MM.1S (cell line): ENCODE measurements at regions not wholly inside any gene's neighbourhood (a gene's known extent, or its start where the extent isn't known, plus 50 kb on each side); places are given as distances from the start of the nearest gene placed in this dataset.
"Not testable (repeated sequence)": the region's sequence is repeated elsewhere in the genome, so short reads cannot be mapped to it uniquely, and the experiment has no call there.

Source experiments
- DNase-seq: peaks from one replicate; pipeline ENCODE4 v3.0.0-alpha.2; 2015
- H2AFZ ChIP-seq: fragments of 300-600 bp; sonication (generic); 2 replicates; pipeline ENCODE4 v1.6.0; 2016; ENCODE audit warnings: antibody characterized with exemption, low read length
- H3F3A ChIP-seq: fragments of 300-600 bp; sonication (generic); 2 replicates; pipeline ENCODE4 v1.6.1; 2016; ENCODE audit warnings: mild to moderate bottlenecking, antibody characterized with exemption, low read length, moderate library complexity, mixed read lengths; ENCODE audit not compliant: insufficient read depth
- H3K27ac ChIP-seq: fragments of 300-600 bp; sonication (generic); 2 replicates; pipeline ENCODE4 v1.5.1; 2016; ENCODE audit warnings: mild to moderate bottlenecking, low read length
- H3K27me3 ChIP-seq: fragments of 300-600 bp; sonication (generic); replicated peaks from 2 replicates; pipeline ENCODE4 v1.6.0; 2016; ENCODE audit warnings: low read length; ENCODE audit not compliant: insufficient read depth
- H3K36me3 ChIP-seq: fragments of 300-600 bp; sonication (generic); replicated peaks from 2 replicates; pipeline ENCODE4 v1.6.1; 2016; ENCODE audit warnings: mild to moderate bottlenecking, low read length, mixed read lengths; ENCODE audit not compliant: insufficient read depth
- H3K4me1 ChIP-seq: fragments of 300-600 bp; sonication (generic); 2 replicates; pipeline ENCODE4 v1.6.1; 2016; ENCODE audit warnings: low read length, mixed read lengths
- H3K4me2 ChIP-seq: fragments of 300-600 bp; sonication (generic); 2 replicates; pipeline ENCODE4 v1.6.0; 2016; ENCODE audit warnings: low read depth, low read length
- H3K4me3 ChIP-seq: fragments of 300-600 bp; sonication (generic); 2 replicates; pipeline ENCODE4 v1.5.1; 2016; ENCODE audit warnings: low read length, mixed read lengths
- H3K79me2 ChIP-seq: fragments of 300-600 bp; sonication (generic); 2 replicates; pipeline ENCODE4 v1.6.1; 2016; ENCODE audit warnings: mixed run types, low read length, mixed read lengths
- H3K9ac ChIP-seq: fragments of 300-600 bp; sonication (generic); 2 replicates; pipeline ENCODE4 v1.6.1; 2016; ENCODE audit warnings: low read length, mixed read lengths
- H3K9me2 ChIP-seq: fragments of 300-600 bp; sonication (generic); replicated peaks from 2 replicates; pipeline ENCODE4 v1.6.1; 2016; ENCODE audit warnings: mild to moderate bottlenecking, low read length, mixed read lengths; ENCODE audit not compliant: insufficient read depth
- H3K9me3 ChIP-seq: fragments of 300-600 bp; sonication (generic); replicated peaks from 2 replicates; pipeline ENCODE4 v1.6.1; 2016; ENCODE audit warnings: mild to moderate bottlenecking, low read length, mixed read lengths; ENCODE audit not compliant: insufficient read depth
- H4K20me1 ChIP-seq: fragments of 300-600 bp; sonication (generic); 2 replicates; pipeline ENCODE4 v1.6.1; 2016; ENCODE audit warnings: mild to moderate bottlenecking, low read length, moderate library complexity, mixed read lengths; ENCODE audit not compliant: insufficient read depth
- CTCF ChIP-seq: fragments of 300-600 bp; sonication (generic); IDR thresholded peaks from 2 replicates; pipeline ENCODE4 v1.5.1; 2016; ENCODE audit warnings: antibody characterized with exemption, low read length, mixed read lengths
- EZH2 ChIP-seq: fragments of 300-600 bp; sonication (generic); optimal IDR thresholded peaks from 2 replicates; pipeline ENCODE3; 2017; ENCODE audit warnings: low read depth, mild to moderate bottlenecking, antibody characterized with exemption, low read length, mixed read lengths
- EZH2phosphoT487 ChIP-seq: fragments of 300-600 bp; sonication (generic); IDR thresholded peaks from 2 replicates; pipeline ENCODE4 v1.6.1; 2018; ENCODE audit warnings: antibody characterized with exemption, low read length

DNA sequence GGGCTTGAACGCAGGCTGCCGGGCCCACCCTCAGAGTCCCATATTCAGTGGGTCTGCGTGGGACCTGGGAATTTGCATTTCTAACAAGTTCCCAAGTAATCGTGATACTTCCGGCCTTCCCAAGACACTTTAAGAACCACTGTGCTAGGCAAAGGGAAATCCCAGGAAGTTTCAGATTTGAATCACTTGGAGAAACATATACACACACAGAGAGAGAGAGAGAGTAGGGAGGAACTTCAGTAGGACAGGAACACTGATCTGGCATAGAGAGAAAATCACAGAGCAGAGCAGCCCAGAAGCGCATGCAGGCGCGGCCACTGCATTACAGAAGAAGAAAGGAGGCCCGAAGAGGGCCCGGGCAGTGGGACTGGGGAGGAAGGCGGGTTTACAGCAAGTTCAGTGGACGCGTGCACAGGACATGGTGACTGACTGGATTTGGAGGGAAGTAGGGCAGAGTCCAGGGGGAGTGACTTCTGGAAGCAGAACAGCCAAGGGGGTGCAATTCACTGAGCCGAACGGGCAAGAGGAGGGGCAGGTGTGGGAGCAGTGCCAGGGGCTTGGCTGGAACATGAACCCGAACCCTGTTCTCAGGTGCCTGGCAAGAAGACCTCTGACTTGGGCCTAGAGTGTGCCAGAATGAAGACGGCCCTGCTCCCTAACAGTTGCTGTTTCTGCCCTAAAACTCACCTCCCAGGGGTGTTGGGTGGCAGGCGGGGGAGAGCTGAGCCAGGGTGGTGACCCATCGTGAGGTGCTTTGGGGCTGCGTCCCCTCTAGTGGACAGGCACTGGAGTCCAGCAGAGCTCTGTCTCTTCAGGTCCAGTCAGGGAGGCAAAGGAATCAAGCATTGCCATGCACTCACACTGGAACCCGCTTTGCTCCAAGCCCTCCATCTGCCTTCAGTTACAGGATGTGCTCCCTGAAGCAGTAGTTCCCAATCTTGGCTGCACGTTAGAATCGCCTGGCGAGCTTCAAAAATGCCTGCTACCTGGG is 101.3 kb upstream of the HES1 start:
- TF ChIP-seq EZH2, result no peak
- Histone ChIP-seq H3K27me3 (no peaks in the 10 kb centered on the region), H3K9me2 (no peaks in the 10 kb centered on the region), H3K9ac (no peak overlapping the region), H3K4me3 (no peak overlapping the region), H3K4me1 (peaks cover 8% of the 10 kb centered on the region), H2AFZ (no peak overlapping the region), H3K79me2 (no peaks in the 10 kb centered on the region), H3K9me3 (no peaks in the 10 kb centered on the region), H3K36me3 (no peaks in the 10 kb centered on the region), H3K27ac (no peak overlapping the region), H3K4me2 (no peak overlapping the region), H3F3A (no peaks in the 10 kb centered on the region), H4K20me1 (no peaks in the 10 kb centered on the region)
- DNase-seq, result no peak

DNA sequence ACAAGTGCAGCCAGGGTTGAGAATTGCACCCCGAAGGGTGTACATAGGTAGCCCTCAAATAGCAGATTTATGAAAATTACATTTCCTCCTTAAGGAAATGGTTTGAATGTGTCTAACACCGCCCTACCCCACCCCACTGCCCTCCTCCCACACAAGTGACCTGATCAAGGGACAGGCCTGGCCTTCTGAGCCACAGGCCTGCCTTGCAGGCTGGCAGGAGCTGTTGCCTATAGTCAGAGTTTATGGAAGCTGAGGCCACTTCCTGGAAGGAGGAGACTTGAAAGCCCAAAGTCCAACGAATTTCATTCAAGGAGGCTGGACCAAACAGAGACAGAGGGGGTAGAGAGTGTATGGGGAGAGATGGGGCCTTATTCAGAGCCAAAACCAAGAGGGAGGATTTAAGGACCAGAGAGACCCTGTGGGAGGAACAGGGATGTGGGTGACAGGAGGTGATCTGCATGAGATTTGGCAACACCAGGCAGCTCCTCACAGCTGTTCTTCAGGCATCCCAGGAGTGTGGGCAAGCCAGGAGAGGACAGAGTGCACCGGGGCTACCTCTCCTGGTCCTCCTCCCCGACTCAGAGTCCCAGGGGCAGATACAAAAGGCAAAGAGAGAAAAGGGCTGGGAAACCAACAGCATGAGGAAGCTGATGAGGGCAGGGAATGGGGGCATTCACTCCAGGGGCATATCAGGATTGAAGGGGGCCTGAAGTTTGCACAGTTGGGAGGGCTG is 100.4 kb upstream of the HES1 start:
- TF ChIP-seq EZH2 (no peak), EZH2phosphoT487 (no peak), CTCF (no peak)
- no peaks in the 10 kb centered on the region for H3F3A ChIP-seq
- no peaks in the 10 kb centered on the region for H3K79me2 ChIP-seq
- H3K36me3 ChIP-seq, result no peaks in the 10 kb centered on the region
- H2AFZ ChIP-seq, result no peak overlapping the region
- peaks cover 2% of the 10 kb centered on the region for H3K4me1 ChIP-seq
- no peak overlapping the region for H3K4me3 ChIP-seq
- H3K27me3 ChIP-seq, result no peaks in the 10 kb centered on the region
- no peaks in the 10 kb centered on the region for H3K9me2 ChIP-seq
- DNase-seq, result no peak
- no peak overlapping the region for H3K9ac ChIP-seq
- no peak overlapping the region for H3K4me2 ChIP-seq
- no peaks in the 10 kb centered on the region for H3K9me3 ChIP-seq
- H4K20me1 ChIP-seq, result no peaks in the 10 kb centered on the region
- H3K27ac ChIP-seq, result no peak overlapping the region

DNA sequence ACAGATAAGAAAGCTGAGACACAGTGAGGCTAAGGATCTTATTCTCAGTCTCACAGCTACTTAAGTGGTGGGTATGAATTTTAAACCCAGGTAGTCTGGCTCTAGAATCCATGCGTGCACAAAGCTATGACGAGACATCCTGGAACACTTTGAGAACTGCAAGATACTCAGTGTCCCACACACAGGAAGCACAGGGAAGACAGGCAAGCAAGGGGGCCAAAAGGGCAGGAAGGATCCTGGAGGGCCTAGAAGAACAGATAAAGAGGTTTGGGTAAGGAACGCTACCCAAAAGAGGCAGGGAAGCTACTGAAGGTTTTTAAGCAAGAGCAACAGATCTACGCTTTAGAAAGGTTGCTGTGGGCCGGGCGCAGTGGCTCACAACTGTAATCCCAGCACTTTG is 99.1 kb upstream of the HES1 start:
- no peaks in the 10 kb centered on the region for H3F3A ChIP-seq
- H2AFZ ChIP-seq, result no peak overlapping the region
- H3K4me2 ChIP-seq, result no peak overlapping the region
- H3K4me1 ChIP-seq, result peaks cover 7% of the 10 kb centered on the region
- no peaks in the 10 kb centered on the region for H3K27me3 ChIP-seq
- H3K9me3 ChIP-seq, result no peaks in the 10 kb centered on the region
- TF ChIP-seq CTCF (no peak), EZH2phosphoT487 (no peak), EZH2 (no peak)
- no peak overlapping the region for H3K9ac ChIP-seq
- no peak for DNase-seq
- H3K36me3 ChIP-seq, result no peaks in the 10 kb centered on the region
- H4K20me1 ChIP-seq, result no peaks in the 10 kb centered on the region
- H3K79me2 ChIP-seq, result no peaks in the 10 kb centered on the region
- no peaks in the 10 kb centered on the region for H3K9me2 ChIP-seq
- no peak overlapping the region for H3K4me3 ChIP-seq
- H3K27ac ChIP-seq, result no peak overlapping the region

- not testable (repeated sequence) for H3K9ac ChIP-seq, H3K4me1 ChIP-seq
Observed at GRCh38 chr3:194038346-194038745, 97.6 kb upstream of the HES1 start.

More at GRCh38 chr3:194038346-194038745, 97.6 kb upstream of the HES1 start:
- H2AFZ ChIP-seq, H3K27me3 ChIP-seq, H3F3A ChIP-seq, H3K9me2 ChIP-seq, H3K79me2 ChIP-seq, H3K9me3 ChIP-seq, H4K20me1 ChIP-seq, H3K27ac ChIP-seq, H3K4me3 ChIP-seq, DNase-seq, H3K36me3 ChIP-seq, H3K4me2 ChIP-seq: not testable (repeated sequence)
